ENCODE measurements at regions not wholly inside any gene's neighbourhood (a gene's known extent, or its start where the extent isn't known, plus 50 kb on each side); places are given as distances from the start of the nearest gene placed in this dataset.

DNA sequence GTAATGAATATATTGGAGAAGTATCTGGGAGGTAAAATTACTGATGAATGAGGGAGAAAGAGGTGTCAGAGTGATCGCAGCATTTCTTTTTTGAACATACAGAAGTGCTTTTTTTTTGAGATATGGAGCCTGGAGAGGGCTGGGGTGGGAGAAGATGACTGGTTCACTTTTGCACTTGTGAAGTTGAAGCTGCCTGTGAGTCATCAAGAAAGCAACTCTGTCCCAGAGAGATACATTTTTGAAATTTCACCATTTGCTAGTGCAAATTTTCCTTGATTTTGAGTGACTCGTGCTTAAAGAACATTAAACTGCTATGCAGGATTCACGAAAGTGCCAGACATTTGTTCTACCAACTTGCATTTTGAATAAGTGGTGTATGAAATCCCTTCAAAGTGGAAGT lies 81.8 kb downstream of the ADRA2A start (continued):
- TF ChIP-seq, protein P1, sequence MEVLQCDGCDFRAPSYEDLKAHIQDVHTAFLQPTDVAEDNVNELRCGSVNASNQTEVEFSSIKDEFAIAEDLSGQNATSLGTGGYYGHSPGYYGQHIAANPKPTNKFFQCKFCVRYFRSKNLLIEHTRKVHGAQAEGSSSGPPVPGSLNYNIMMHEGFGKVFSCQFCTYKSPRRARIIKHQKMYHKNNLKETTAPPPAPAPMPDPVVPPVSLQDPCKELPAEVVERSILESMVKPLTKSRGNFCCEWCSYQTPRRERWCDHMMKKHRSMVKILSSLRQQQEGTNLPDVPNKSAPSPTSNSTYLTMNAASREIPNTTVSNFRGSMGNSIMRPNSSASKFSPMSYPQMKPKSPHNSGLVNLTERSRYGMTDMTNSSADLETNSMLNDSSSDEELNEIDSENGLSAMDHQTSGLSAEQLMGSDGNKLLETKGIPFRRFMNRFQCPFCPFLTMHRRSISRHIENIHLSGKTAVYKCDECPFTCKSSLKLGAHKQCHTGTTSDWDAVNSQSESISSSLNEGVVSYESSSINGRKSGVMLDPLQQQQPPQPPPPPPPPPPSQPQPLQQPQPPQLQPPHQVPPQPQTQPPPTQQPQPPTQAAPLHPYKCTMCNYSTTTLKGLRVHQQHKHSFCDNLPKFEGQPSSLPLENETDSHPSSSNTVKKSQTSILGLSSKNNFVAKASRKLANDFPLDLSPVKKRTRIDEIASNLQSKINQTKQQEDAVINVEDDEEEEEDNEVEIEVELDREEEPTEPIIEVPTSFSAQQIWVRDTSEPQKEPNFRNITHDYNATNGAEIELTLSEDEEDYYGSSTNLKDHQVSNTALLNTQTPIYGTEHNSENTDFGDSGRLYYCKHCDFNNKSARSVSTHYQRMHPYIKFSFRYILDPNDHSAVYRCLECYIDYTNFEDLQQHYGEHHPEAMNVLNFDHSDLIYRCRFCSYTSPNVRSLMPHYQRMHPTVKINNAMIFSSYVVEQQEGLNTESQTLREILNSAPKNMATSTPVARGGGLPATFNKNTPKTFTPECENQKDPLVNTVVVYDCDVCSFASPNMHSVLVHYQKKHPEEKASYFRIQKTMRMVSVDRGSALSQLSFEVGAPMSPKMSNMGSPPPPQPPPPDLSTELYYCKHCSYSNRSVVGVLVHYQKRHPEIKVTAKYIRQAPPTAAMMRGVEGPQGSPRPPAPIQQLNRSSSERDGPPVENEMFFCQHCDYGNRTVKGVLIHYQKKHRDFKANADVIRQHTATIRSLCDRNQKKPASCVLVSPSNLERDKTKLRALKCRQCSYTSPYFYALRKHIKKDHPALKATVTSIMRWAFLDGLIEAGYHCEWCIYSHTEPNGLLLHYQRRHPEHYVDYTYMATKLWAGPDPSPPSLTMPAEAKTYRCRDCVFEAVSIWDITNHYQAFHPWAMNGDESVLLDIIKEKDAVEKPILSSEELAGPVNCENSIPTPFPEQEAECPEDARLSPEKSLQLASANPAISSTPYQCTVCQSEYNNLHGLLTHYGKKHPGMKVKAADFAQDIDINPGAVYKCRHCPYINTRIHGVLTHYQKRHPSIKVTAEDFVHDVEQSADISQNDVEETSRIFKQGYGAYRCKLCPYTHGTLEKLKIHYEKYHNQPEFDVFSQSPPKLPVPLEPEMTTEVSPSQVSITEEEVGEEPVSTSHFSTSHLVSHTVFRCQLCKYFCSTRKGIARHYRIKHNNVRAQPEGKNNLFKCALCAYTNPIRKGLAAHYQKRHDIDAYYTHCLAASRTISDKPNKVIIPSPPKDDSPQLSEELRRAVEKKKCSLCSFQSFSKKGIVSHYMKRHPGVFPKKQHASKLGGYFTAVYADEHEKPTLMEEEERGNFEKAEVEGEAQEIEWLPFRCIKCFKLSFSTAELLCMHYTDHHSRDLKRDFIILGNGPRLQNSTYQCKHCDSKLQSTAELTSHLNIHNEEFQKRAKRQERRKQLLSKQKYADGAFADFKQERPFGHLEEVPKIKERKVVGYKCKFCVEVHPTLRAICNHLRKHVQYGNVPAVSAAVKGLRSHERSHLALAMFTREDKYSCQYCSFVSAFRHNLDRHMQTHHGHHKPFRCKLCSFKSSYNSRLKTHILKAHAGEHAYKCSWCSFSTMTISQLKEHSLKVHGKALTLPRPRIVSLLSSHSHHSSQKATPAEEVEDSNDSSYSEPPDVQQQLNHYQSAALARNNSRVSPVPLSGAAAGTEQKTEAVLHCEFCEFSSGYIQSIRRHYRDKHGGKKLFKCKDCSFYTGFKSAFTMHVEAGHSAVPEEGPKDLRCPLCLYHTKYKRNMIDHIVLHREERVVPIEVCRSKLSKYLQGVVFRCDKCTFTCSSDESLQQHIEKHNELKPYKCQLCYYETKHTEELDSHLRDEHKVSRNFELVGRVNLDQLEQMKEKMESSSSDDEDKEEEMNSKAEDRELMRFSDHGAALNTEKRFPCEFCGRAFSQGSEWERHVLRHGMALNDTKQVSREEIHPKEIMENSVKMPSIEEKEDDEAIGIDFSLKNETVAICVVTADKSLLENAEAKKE (CRISPR knock-in tag; IDR thresholded peaks at IDR 0.05), result no peak
- TF ChIP-seq ZNF114 (CRISPR knock-in tag; IDR thresholded peaks at IDR 0.05), result no peak

DNA sequence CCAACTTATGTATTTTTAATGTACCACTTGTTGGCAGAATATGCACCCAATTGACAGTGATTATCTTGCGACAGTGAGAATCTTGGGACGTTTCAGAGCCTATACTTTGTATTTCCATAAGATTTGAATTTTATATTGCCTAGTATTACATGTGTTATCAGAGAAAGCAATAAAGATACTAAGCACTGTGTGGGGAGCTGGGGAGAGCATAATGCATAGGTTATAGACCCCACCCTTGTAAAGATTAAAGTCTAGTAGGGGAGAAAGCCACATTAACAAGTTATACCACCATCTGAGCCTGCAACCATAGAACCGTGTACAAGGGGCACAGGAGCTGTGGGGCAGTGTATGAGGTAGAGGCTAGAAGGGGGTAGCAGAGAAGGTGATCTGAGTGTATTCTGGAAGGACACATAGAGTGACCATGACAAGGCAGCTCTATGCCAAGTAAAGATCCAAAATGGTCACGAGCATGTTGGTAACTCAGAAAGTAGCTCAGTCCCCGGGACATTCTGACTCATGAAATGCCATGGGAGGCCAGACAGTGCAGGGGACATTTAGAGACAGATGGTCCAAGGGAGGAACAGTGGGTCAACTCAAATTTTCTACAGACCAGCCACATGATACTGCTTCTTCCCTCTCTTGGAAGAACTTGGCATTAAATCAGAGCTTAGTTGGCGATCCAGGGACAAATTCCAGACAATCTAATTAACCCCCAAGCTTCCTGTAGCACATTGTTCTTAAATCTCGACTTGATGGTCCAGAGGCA lies 84.5 kb downstream of the ADRA2A start:
- Histone ChIP-seq H3K36me3 (ENCODE audit: insufficient read depth) (no peaks in the 10 kb centered on the region), H4K20me1 (replicated peaks; ENCODE audit: insufficient read depth) (no peaks in the 10 kb centered on the region), H3K27ac (ENCODE audit: low read depth) (no peak overlapping the region), H3K4me1 (ENCODE audit: insufficient read depth) (no peaks in the 10 kb centered on the region), H3F3A (replicated peaks; ENCODE audit: low read depth) (no peaks in the 10 kb centered on the region), H3K4me3 (no peak overlapping the region), H2AFZ (no peak overlapping the region), H3K79me2 (replicated peaks; ENCODE audit: insufficient read depth) (no peaks in the 10 kb centered on the region), H3K4me2 (no peak overlapping the region), H3K9me2 (ENCODE audit: insufficient read depth) (peaks cover 8% of the 10 kb centered on the region; the same call in 1 of the 2 replicates), H3K27me3 (ENCODE audit: insufficient read depth) (no peaks in the 10 kb centered on the region)
- Mint-ChIP-seq H3K36me3 (ENCODE audit: low read depth) (no peaks in the 10 kb centered on the region), H3K27me3 (ENCODE audit: insufficient read depth, low read depth, poor library complexity) (no peaks in the 10 kb centered on the region), H3K27ac (no peak overlapping the region), H3K4me1 (no peaks in the 10 kb centered on the region), H3K9me3 (peaks cover 5% of the 10 kb centered on the region; the same call in 2 of the 3 replicates), H3K4me3 (no peak overlapping the region)
- no peak for DNase-seq (ENCODE audit: low spot score)
- ATAC-seq, result no peak
- no peak for TF ChIP-seq STAT1 (IDR thresholded peaks at IDR 0.05; ENCODE audit: unreplicated experiment)
- no peak for TF ChIP-seq EZH2 (IDR thresholded peaks at IDR 0.05; ENCODE audit: low read depth, unreplicated experiment)
- TF ChIP-seq NANOG (IDR thresholded peaks at IDR 0.05; ENCODE audit: borderline replicate concordance), result no peak
- TF ChIP-seq, protein P1 (CRISPR knock-in tag; IDR thresholded peaks at IDR 0.05), result no peak
- TF ChIP-seq EZH2phosphoT487 (IDR thresholded peaks at IDR 0.05; ENCODE audit: unreplicated experiment), result no peak
- no peak for TF ChIP-seq ZNF331 (CRISPR knock-in tag; IDR thresholded peaks at IDR 0.05; ENCODE audit: low read depth)
